HepG2 (cell line): ENCODE measurements at regions not wholly inside any gene's neighbourhood (a gene's known extent, or its start where the extent isn't known, plus 50 kb on each side); places are given as distances from the start of the nearest gene placed in this dataset.

Source experiments
- ASH2L ChIP-seq: fragments of 300-600, 200-600 bp; sonication (generic); IDR thresholded peaks from 2 replicates; pipeline ENCODE4 v1.7.0; 2017; ENCODE audit warnings: low read depth, mild to moderate bottlenecking, moderate library complexity, mixed read lengths, low read length; ENCODE audit not compliant: insufficient read length
- ZMAT5 ChIP-seq: sonication (generic); formaldehyde crosslinking; IDR thresholded peaks from 2 replicates; pipeline ENCODE4 v1.5.0; 2020; ENCODE audit warnings: mild to moderate bottlenecking, low read depth, missing genetic modification reagents, borderline replicate concordance

- no peak for TF ChIP-seq ASH2L
- TF ChIP-seq ZMAT5 = no peak
Measured at GRCh38 chrX:5015451-5015850, 1213.2 kb downstream of the NLGN4X start.
